Mesenchymal stem cell (in vitro differentiated cells and primary cell): ENCODE measurements at regions not wholly inside any gene's neighbourhood (a gene's known extent, or its start where the extent isn't known, plus 50 kb on each side); places are given as distances from the start of the nearest gene placed in this dataset.

ENCODE experiments used
- DNase-seq: peaks from one replicate; pipeline ENCODE4 v3.0.0-alpha.2; 2013
- H2AFZ ChIP-seq: one replicate; pipeline ENCODE4 v1.6.1; 2013; ENCODE audit warnings: low read depth, mild to moderate bottlenecking, control low read depth, inconsistent platforms, low read length, moderate library complexity
- H2AK5ac ChIP-seq: 2 replicates; pipeline ENCODE4 v1.6.1; 2013; ENCODE audit warnings: low read length, moderate library complexity, mild to moderate bottlenecking, inconsistent platforms; ENCODE audit not compliant: severe bottlenecking
- H2BK120ac ChIP-seq: one replicate; pipeline ENCODE4 v1.6.1; 2013; ENCODE audit warnings: low read depth, mild to moderate bottlenecking, inconsistent platforms, low read length, moderate library complexity
- H2BK12ac ChIP-seq, 2 experiments: one replicate each; pipeline ENCODE4 v1.6.1; 2013; ENCODE audit warnings: inconsistent platforms in 2 of 2, low read length in 2 of 2, mild to moderate bottlenecking in 2 of 2, moderate library complexity in 2 of 2, control low read depth in 1 of 2
- H2BK15ac ChIP-seq: one replicate; pipeline ENCODE4 v1.6.1; 2013; ENCODE audit warnings: mild to moderate bottlenecking, low read depth, inconsistent platforms; ENCODE audit not compliant: poor library complexity, severe bottlenecking
- H2BK5ac ChIP-seq: 2 replicates; pipeline ENCODE4 v1.6.1; 2013; ENCODE audit warnings: low read depth, mild to moderate bottlenecking, low read length, control low read depth, inconsistent platforms; ENCODE audit not compliant: poor library complexity, severe bottlenecking
- H3K14ac ChIP-seq, 2 experiments: one replicate each; pipeline ENCODE4 v1.6.1; 2013; ENCODE audit warnings: inconsistent platforms in 2 of 2, low read length in 2 of 2, control low read depth in 1 of 2, mild to moderate bottlenecking in 1 of 2, moderate library complexity in 1 of 2
- H3K18ac ChIP-seq, 2 experiments: one replicate each; pipeline ENCODE4 v1.6.1; 2013; ENCODE audit warnings: inconsistent platforms in 2 of 2, low read length in 2 of 2, control low read depth in 1 of 2, low read depth in 1 of 2, mild to moderate bottlenecking in 1 of 2
- H3K23ac ChIP-seq, 2 experiments: one replicate each; pipeline ENCODE4 v1.6.1; 2013; ENCODE audit warnings: inconsistent platforms in 2 of 2, low read length in 2 of 2, mild to moderate bottlenecking in 2 of 2, moderate library complexity in 2 of 2, control low read depth in 1 of 2
- H3K27ac ChIP-seq: 2 replicates; pipeline ENCODE4 v1.5.1; 2013; ENCODE audit warnings: mild to moderate bottlenecking, moderate library complexity, low read length, control low read depth, inconsistent platforms; ENCODE audit not compliant: poor library complexity, severe bottlenecking
- H3K27me3 ChIP-seq, 2 experiments: 2 replicates each; pipeline versions ENCODE4 v1.6.1 to v1.7.0; 2013; ENCODE audit warnings: low read length in 2 of 2, mild to moderate bottlenecking in 2 of 2, moderate library complexity in 2 of 2, control low read depth in 1 of 2, inconsistent platforms in 1 of 2; ENCODE audit not compliant: control insufficient read depth in 1 of 2, insufficient read depth in 1 of 2
- H3K36me3 ChIP-seq, 2 experiments: 2 replicates each; pipeline versions ENCODE4 v1.6.1 to v1.7.0; 2013; ENCODE audit warnings: low read length in 2 of 2, control low read depth in 1 of 2, inconsistent platforms in 1 of 2, low read depth in 1 of 2, mild to moderate bottlenecking in 1 of 2; ENCODE audit not compliant: insufficient read depth in 2 of 2, control insufficient read depth in 1 of 2
- H3K4ac ChIP-seq, 2 experiments: one replicate each; pipeline ENCODE4 v1.6.1; 2013; ENCODE audit warnings: inconsistent platforms in 2 of 2, low read length in 2 of 2, mild to moderate bottlenecking in 2 of 2, moderate library complexity in 2 of 2, control low read depth in 1 of 2, low read depth in 1 of 2
- H3K4me1 ChIP-seq: 2 replicates; pipeline ENCODE4 v1.6.1; 2013; ENCODE audit warnings: low read depth, low read length, control low read depth; ENCODE audit not compliant: control insufficient read depth, insufficient read depth
- H3K4me2 ChIP-seq: 2 replicates; pipeline ENCODE4 v1.6.1; 2013; ENCODE audit warnings: low read length, mild to moderate bottlenecking, inconsistent platforms; ENCODE audit not compliant: poor library complexity, severe bottlenecking
- H3K4me3 ChIP-seq, 2 experiments: 2 replicates each; pipeline versions ENCODE4 v1.5.1 to v1.7.0; 2013; ENCODE audit warnings: low read length in 2 of 2, mild to moderate bottlenecking in 2 of 2, control low read depth in 1 of 2, low read depth in 1 of 2; ENCODE audit not compliant: insufficient read depth in 1 of 2
- H3K79me1 ChIP-seq: replicated peaks from 2 replicates; pipeline ENCODE4 v1.6.1; 2013; ENCODE audit warnings: mild to moderate bottlenecking, control low read depth, low read length, inconsistent platforms; ENCODE audit not compliant: poor library complexity, severe bottlenecking
- H3K9ac ChIP-seq: 2 replicates; pipeline ENCODE4 v1.7.0; 2013; ENCODE audit warnings: mild to moderate bottlenecking, low read length, moderate library complexity
- H3K9me3 ChIP-seq: 2 replicates; pipeline ENCODE4 v1.7.0; 2013; ENCODE audit warnings: mild to moderate bottlenecking, low read length; ENCODE audit not compliant: control insufficient read depth
- H4K8ac ChIP-seq: one replicate; pipeline ENCODE4 v1.6.1; 2013; ENCODE audit warnings: inconsistent platforms, mild to moderate bottlenecking, low read length, moderate library complexity
- H4K91ac ChIP-seq: one replicate; pipeline ENCODE4 v1.6.1; 2013; ENCODE audit warnings: mild to moderate bottlenecking, low read length, inconsistent platforms
- WGBS: methylation state at CpG from one replicate; pipeline ENCODE4 v1.1.7; 2013; ENCODE audit warnings: mixed read lengths; 5-methylcytosine and 5-hydroxymethylcytosine counted together

GRCh38 chr13:88707646-88708045 lies 1036.5 kb downstream of the SLITRK5 start:
- H2BK15ac ChIP-seq = no peak overlapping the region
- H4K91ac ChIP-seq = no peak overlapping the region
- H3K79me1 ChIP-seq = no peaks in the 10 kb centered on the region
- H3K18ac ChIP-seq = no peak overlapping the region
- no peak overlapping the region for H3K9ac ChIP-seq
- H3K4me2 ChIP-seq = no peak overlapping the region
- no peaks in the 10 kb centered on the region for H3K27me3 ChIP-seq
- H2BK120ac ChIP-seq = no peak overlapping the region
- H3K14ac ChIP-seq = no peak overlapping the region
- H2AFZ ChIP-seq = no peak overlapping the region
- H3K4me1 ChIP-seq = no peaks in the 10 kb centered on the region
- no peak overlapping the region for H2AK5ac ChIP-seq
- H3K23ac ChIP-seq = no peak overlapping the region
- no peaks in the 10 kb centered on the region for H3K36me3 ChIP-seq
- no peaks in the 10 kb centered on the region for H3K9me3 ChIP-seq
- H4K8ac ChIP-seq = no peak overlapping the region
- H2BK12ac ChIP-seq = no peak overlapping the region
- no peak overlapping the region for H3K4me3 ChIP-seq
- no peak for DNase-seq
- no peak overlapping the region for H3K27ac ChIP-seq
- H3K4ac ChIP-seq = no peak overlapping the region
- no peak overlapping the region for H2BK5ac ChIP-seq

GRCh38 chr13:88717946-88718345 lies 1046.8 kb downstream of the SLITRK5 start:
- H4K91ac ChIP-seq = no peak overlapping the region
- no peaks in the 10 kb centered on the region for H3K36me3 ChIP-seq
- no peak overlapping the region for H2BK120ac ChIP-seq
- H3K4ac ChIP-seq = no peak overlapping the region
- H3K27ac ChIP-seq = no peak overlapping the region
- H2BK5ac ChIP-seq = no peak overlapping the region
- no peaks in the 10 kb centered on the region for H3K27me3 ChIP-seq
- WGBS = 96% methylated on average over 22 of the region's 22 CpGs
- no peak for DNase-seq
- no peak overlapping the region for H2BK12ac ChIP-seq
- H4K8ac ChIP-seq = no peak overlapping the region
- no peak overlapping the region for H3K4me2 ChIP-seq
- no peak overlapping the region for H3K18ac ChIP-seq
- H3K79me1 ChIP-seq = no peaks in the 10 kb centered on the region
- no peak overlapping the region for H3K9ac ChIP-seq
- H2AFZ ChIP-seq = no peak overlapping the region
- H3K4me1 ChIP-seq = no peaks in the 10 kb centered on the region
- no peak overlapping the region for H3K4me3 ChIP-seq
- H3K9me3 ChIP-seq = peaks cover 5% of the 10 kb centered on the region
- H2AK5ac ChIP-seq = no peak overlapping the region
- no peak overlapping the region for H3K14ac ChIP-seq
- H2BK15ac ChIP-seq = no peak overlapping the region
- no peak overlapping the region for H3K23ac ChIP-seq

GRCh38 chr13:88718781-88719180 lies 1047.6 kb downstream of the SLITRK5 start:
- H2BK120ac ChIP-seq = no peak overlapping the region
- no peak overlapping the region for H2AFZ ChIP-seq
- H3K36me3 ChIP-seq = no peaks in the 10 kb centered on the region
- no peak overlapping the region for H4K91ac ChIP-seq
- no peak overlapping the region for H3K9ac ChIP-seq
- WGBS = 82% methylated on average over 1 of the region's 1 CpG
- no peak overlapping the region for H3K18ac ChIP-seq
- H4K8ac ChIP-seq = no peak overlapping the region
- H3K4me3 ChIP-seq = no peak overlapping the region
- H3K79me1 ChIP-seq = no peaks in the 10 kb centered on the region
- H3K27ac ChIP-seq = no peak overlapping the region
- H2BK15ac ChIP-seq = no peak overlapping the region
- H3K14ac ChIP-seq = no peak overlapping the region
- DNase-seq = no peak
- no peak overlapping the region for H2AK5ac ChIP-seq
- H2BK5ac ChIP-seq = no peak overlapping the region
- H3K4me2 ChIP-seq = no peak overlapping the region
- H3K9me3 ChIP-seq = peaks cover 5% of the 10 kb centered on the region
- no peaks in the 10 kb centered on the region for H3K4me1 ChIP-seq
- H2BK12ac ChIP-seq = no peak overlapping the region
- H3K4ac ChIP-seq = no peak overlapping the region
- H3K23ac ChIP-seq = no peak overlapping the region
- no peaks in the 10 kb centered on the region for H3K27me3 ChIP-seq

GRCh38 chr13:88726075-88726474 lies 1054.9 kb downstream of the SLITRK5 start:
- Histone ChIP-seq H3K9ac (no peak overlapping the region), H3K36me3 (no peaks in the 10 kb centered on the region), H3K27me3 (no peaks in the 10 kb centered on the region), H4K91ac (no peak overlapping the region), H3K4me1 (no peaks in the 10 kb centered on the region), H3K27ac (no peak overlapping the region), H2BK5ac (no peak overlapping the region), H2BK120ac (no peak overlapping the region), H3K18ac (no peak overlapping the region), H3K4me3 (no peak overlapping the region), H3K79me1 (no peaks in the 10 kb centered on the region), H2AFZ (no peak overlapping the region), H2AK5ac (no peak overlapping the region), H3K4me2 (no peak overlapping the region), H3K9me3 (peaks cover 8% of the 10 kb centered on the region), H2BK12ac (no peak overlapping the region), H3K14ac (no peak overlapping the region), H3K4ac (no peak overlapping the region), H2BK15ac (no peak overlapping the region), H3K23ac (no peak overlapping the region), H4K8ac (no peak overlapping the region)
- DNase-seq = no peak
- 87% methylated on average over 3 of the region's 3 CpGs for WGBS
